PC-3 (cell line): ENCODE measurements at regions not wholly inside any gene's neighbourhood (a gene's known extent, or its start where the extent isn't known, plus 50 kb on each side); places are given as distances from the start of the nearest gene placed in this dataset.

Experiments
- CTCF ChIP-seq: fragments of 300-600 bp; sonication (generic); conservative IDR thresholded peaks from 2 replicates; pipeline ENCODE4 v1.5.1; 2017; ENCODE audit warnings: antibody characterized with exemption, low read depth, mild to moderate bottlenecking, low read length
- EZH2 ChIP-seq: fragments of 300-600 bp; sonication (generic); IDR thresholded peaks from one replicate; pipeline ENCODE4 v1.6.1; 2017; ENCODE audit warnings: antibody characterized with exemption, mild to moderate bottlenecking, low read length; ENCODE audit not compliant: unreplicated experiment

DNA sequence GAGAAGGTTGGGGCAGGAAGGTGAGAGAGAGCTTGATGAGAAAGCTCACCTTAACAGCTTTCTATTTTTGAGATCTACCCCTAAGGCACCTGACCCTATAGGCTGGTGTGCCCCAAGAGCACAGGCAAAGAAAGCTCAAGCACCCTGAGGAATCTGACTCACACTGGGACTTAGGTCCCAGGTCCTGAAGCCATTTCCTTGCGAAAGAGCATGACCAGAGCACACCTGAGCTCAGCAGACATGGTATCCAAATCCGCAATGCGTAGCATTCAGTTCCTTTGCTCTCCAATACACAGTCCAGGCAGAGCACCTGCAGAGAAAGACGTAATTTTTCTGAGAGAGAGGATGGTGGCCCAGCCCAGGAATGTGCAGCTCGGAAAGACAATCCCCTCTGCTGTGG lies 112.1 kb upstream of the LPP start:
- TF ChIP-seq CTCF (no peak), EZH2 (no peak)
